Keratinocyte (primary cell): ENCODE measurements at regions not wholly inside any gene's neighbourhood (a gene's known extent, or its start where the extent isn't known, plus 50 kb on each side); places are given as distances from the start of the nearest gene placed in this dataset.

ENCODE experiments used
- DNase-seq: peaks from one replicate; pipeline ENCODE4 v3.0.0-alpha.2; 2011; ENCODE audit warnings: low read depth, missing footprints, low spot score
- FAIRE-seq: peaks from 2 replicates; lab custom pipeline; 2011; peaks lifted over from hg19 to GRCh38; lab: Jason Lieb, UNC
- H2AFZ ChIP-seq: 2 replicates; pipeline ENCODE4 v1.6.0; 2012; ENCODE audit warnings: low read length, control low read depth, inconsistent platforms; ENCODE audit not compliant: control insufficient read depth
- H3K27ac ChIP-seq: 2 replicates; pipeline ENCODE4 v1.5.1; 2011; ENCODE audit warnings: low read length; ENCODE audit not compliant: control insufficient read depth, insufficient read depth
- H3K27me3 ChIP-seq: 3 replicates; pipeline ENCODE4 v1.6.0; 2011; ENCODE audit warnings: low read length; ENCODE audit not compliant: control insufficient read depth, insufficient read depth; ENCODE audit errors: extremely low read depth
- H3K36me3 ChIP-seq, 2 experiments: 2 replicates in 1 of 2; 3 replicates in 1 of 2; pipeline ENCODE4 v1.5.1; 2011; ENCODE audit warnings: low read length in 2 of 2, mild to moderate bottlenecking in 1 of 2; ENCODE audit not compliant: control insufficient read depth in 2 of 2, insufficient read depth in 2 of 2; ENCODE audit errors: extremely low read depth in 1 of 2
- H3K4me1 ChIP-seq: 3 replicates; pipeline ENCODE4 v1.5.1; 2011; ENCODE audit warnings: low read length; ENCODE audit not compliant: control insufficient read depth, insufficient read depth; ENCODE audit errors: extremely low read depth
- H3K4me2 ChIP-seq: 3 replicates; pipeline ENCODE4 v1.6.0; 2011; ENCODE audit warnings: low read depth, low read length; ENCODE audit not compliant: control insufficient read depth, insufficient read depth; ENCODE audit errors: extremely low read depth
- H3K4me3 ChIP-seq, 3 experiments: fragments of 200-600 bp in 1 of 3; sonication (generic) in 1 of 3; 2 replicates in 2 of 3; 3 replicates in 1 of 3; pipeline ENCODE4 v1.5.1; 2011 to 2016; ENCODE audit warnings: low read length in 3 of 3, mild to moderate bottlenecking in 3 of 3, control low read depth in 2 of 3, inconsistent platforms in 1 of 3, low read depth in 1 of 3, mixed read lengths in 1 of 3, mixed run types in 1 of 3, moderate library complexity in 1 of 3; ENCODE audit not compliant: control insufficient read depth in 2 of 3, insufficient read depth in 2 of 3; ENCODE audit errors: extremely low read depth in 1 of 3
- H3K79me2 ChIP-seq: 2 replicates; pipeline ENCODE4 v1.6.0; 2012; ENCODE audit warnings: low read length; ENCODE audit not compliant: control insufficient read depth, insufficient read depth
- H3K9ac ChIP-seq: 3 replicates; pipeline ENCODE4 v1.6.0; 2011; ENCODE audit warnings: low read length; ENCODE audit not compliant: control insufficient read depth, insufficient read depth; ENCODE audit errors: extremely low read depth
- H3K9me1 ChIP-seq: 3 replicates; pipeline ENCODE4 v1.6.0; 2011; ENCODE audit warnings: low read length; ENCODE audit not compliant: control insufficient read depth, insufficient read depth; ENCODE audit errors: extremely low read depth
- H3K9me3 ChIP-seq: 2 replicates; pipeline ENCODE4 v1.5.1; 2012; ENCODE audit warnings: low read depth, low read length; ENCODE audit not compliant: control insufficient read depth
- H4K20me1 ChIP-seq: 3 replicates; pipeline ENCODE4 v1.6.0; 2011; ENCODE audit warnings: low read length; ENCODE audit not compliant: control insufficient read depth, insufficient read depth; ENCODE audit errors: extremely low read depth
- EZH2 ChIP-seq: IDR thresholded peaks from one replicate; pipeline ENCODE4 v1.6.1; 2012; ENCODE audit warnings: inconsistent platforms, mild to moderate bottlenecking, low read length, moderate library complexity
- dilution Hi-C: fragments of 300-500 bp; cut with MboI; formaldehyde crosslinking; loops from one replicate; pipeline ENCODE4 v1.7.0; 2020; ENCODE audit warnings: low sequenced_read_pairs; ENCODE audit not compliant: extremely low pct_ligation_motif_present
- TF ChIP-seq, protein P1 (sequence below), 3 experiments: IDR thresholded peaks in 1 of 3; conservative IDR thresholded peaks in 1 of 3; optimal IDR thresholded peaks in 1 of 3; 2 replicates in 2 of 3; 3 replicates in 1 of 3; pipeline versions ENCODE3 to v1.5.1; 2011; ENCODE audit warnings: low read length in 3 of 3, mild to moderate bottlenecking in 3 of 3, moderate library complexity in 2 of 3, control low read depth in 1 of 3, inconsistent platforms in 1 of 3; ENCODE audit not compliant: insufficient read depth in 2 of 3; ENCODE audit errors: extremely low read depth in 1 of 3

DNA sequence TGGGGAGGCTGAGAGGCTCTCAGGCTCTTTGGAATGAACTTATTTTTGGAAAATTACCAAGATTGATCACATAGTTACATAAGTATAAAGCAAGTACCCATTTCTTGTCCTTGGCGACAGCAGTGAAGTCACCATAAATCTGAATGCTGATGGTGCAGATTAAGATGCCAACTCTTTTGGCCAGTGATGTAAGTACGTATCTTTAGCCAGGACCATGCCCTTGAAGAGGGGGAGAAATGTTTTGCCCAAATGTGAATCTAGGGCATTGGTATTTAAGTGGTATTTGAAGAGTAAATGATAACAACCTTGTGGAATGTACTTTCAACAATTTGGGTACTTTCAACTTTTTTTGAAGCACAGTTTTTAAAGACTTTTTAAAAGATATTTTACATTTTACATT, 68.2 kb upstream of the RAD23B start:
- Histone ChIP-seq H3K36me3 (no peaks in the 10 kb centered on the region), H3K4me3 (no peak overlapping the region), H3K4me1 (peaks cover 23% of the 10 kb centered on the region), H3K9ac (no peak overlapping the region), H3K27me3 (no peaks in the 10 kb centered on the region), H3K9me3 (no peaks in the 10 kb centered on the region), H3K9me1 (no peaks in the 10 kb centered on the region), H4K20me1 (no peaks in the 10 kb centered on the region), H3K4me2 (no peak overlapping the region), H2AFZ (no peak overlapping the region), H3K27ac (no peak overlapping the region), H3K79me2 (no peaks in the 10 kb centered on the region)
- dilution Hi-C loops = loop anchor here (25.0 kb wide), 1 partner anchor 97 kb away; no protein-coding TSS in a partner anchor
- FAIRE-seq (no peak), DNase-seq (no peak)
- no peak for TF ChIP-seq EZH2
- TF ChIP-seq, protein P1, sequence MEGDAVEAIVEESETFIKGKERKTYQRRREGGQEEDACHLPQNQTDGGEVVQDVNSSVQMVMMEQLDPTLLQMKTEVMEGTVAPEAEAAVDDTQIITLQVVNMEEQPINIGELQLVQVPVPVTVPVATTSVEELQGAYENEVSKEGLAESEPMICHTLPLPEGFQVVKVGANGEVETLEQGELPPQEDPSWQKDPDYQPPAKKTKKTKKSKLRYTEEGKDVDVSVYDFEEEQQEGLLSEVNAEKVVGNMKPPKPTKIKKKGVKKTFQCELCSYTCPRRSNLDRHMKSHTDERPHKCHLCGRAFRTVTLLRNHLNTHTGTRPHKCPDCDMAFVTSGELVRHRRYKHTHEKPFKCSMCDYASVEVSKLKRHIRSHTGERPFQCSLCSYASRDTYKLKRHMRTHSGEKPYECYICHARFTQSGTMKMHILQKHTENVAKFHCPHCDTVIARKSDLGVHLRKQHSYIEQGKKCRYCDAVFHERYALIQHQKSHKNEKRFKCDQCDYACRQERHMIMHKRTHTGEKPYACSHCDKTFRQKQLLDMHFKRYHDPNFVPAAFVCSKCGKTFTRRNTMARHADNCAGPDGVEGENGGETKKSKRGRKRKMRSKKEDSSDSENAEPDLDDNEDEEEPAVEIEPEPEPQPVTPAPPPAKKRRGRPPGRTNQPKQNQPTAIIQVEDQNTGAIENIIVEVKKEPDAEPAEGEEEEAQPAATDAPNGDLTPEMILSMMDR (optimal IDR thresholded peaks at IDR 0.05 in 1 of 3, IDR thresholded peaks at IDR 0.05 in 1 of 3, conservative IDR thresholded peaks at IDR 0.05 in 1 of 3; ENCODE audit: extremely low read depth in 1 of 3, insufficient read depth in 2 of 3, low read length in 3 of 3) = no peak

DNA sequence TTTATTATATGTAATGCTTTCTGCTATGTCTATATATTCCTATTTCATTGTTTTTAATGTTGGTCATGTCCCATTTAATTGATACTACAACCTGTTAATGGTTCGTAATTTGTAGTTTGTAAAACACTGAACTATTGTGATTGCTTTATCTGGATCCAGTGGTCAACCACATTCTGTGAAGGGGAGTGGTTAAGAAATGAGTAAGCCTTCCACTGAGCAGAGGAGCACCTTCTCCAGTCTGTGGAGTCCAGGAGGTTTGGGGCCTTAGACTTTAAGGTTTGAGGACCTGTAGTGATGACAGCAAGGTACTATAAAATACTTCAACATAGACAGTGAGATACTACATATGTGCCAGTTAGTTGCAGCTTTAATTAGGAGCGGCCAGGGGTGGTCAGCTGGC, 67.7 kb upstream of the RAD23B start:
- Histone ChIP-seq H3K27ac (no peak overlapping the region), H3K27me3 (no peaks in the 10 kb centered on the region), H3K9me1 (no peaks in the 10 kb centered on the region), H3K4me2 (no peak overlapping the region), H3K36me3 (no peaks in the 10 kb centered on the region), H3K4me3 (no peak overlapping the region), H3K9ac (no peak overlapping the region), H3K9me3 (no peaks in the 10 kb centered on the region), H3K4me1 (peaks cover 23% of the 10 kb centered on the region), H2AFZ (no peak overlapping the region), H3K79me2 (no peaks in the 10 kb centered on the region), H4K20me1 (no peaks in the 10 kb centered on the region)
- TF ChIP-seq, protein P1 (optimal IDR thresholded peaks at IDR 0.05 in 1 of 3, IDR thresholded peaks at IDR 0.05 in 1 of 3, conservative IDR thresholded peaks at IDR 0.05 in 1 of 3; ENCODE audit: extremely low read depth in 1 of 3, insufficient read depth in 2 of 3, low read length in 3 of 3) = no peak
- no peak for TF ChIP-seq EZH2
- DNase-seq = no peak
- dilution Hi-C loops = loop anchor here (25.0 kb wide), 1 partner anchor 97 kb away; no protein-coding TSS in a partner anchor
- no peak for FAIRE-seq
